Glomerular endothelial cell (primary cell): ENCODE measurements at regions not wholly inside any gene's neighbourhood (a gene's known extent, or its start where the extent isn't known, plus 50 kb on each side); places are given as distances from the start of the nearest gene placed in this dataset.

Experiments used
- DNase-seq: peaks from one replicate; pipeline ENCODE4 v3.0.0-alpha.2; 2011; ENCODE audit warnings: low read depth, low spot score; ENCODE audit errors: extremely low read depth

DNA sequence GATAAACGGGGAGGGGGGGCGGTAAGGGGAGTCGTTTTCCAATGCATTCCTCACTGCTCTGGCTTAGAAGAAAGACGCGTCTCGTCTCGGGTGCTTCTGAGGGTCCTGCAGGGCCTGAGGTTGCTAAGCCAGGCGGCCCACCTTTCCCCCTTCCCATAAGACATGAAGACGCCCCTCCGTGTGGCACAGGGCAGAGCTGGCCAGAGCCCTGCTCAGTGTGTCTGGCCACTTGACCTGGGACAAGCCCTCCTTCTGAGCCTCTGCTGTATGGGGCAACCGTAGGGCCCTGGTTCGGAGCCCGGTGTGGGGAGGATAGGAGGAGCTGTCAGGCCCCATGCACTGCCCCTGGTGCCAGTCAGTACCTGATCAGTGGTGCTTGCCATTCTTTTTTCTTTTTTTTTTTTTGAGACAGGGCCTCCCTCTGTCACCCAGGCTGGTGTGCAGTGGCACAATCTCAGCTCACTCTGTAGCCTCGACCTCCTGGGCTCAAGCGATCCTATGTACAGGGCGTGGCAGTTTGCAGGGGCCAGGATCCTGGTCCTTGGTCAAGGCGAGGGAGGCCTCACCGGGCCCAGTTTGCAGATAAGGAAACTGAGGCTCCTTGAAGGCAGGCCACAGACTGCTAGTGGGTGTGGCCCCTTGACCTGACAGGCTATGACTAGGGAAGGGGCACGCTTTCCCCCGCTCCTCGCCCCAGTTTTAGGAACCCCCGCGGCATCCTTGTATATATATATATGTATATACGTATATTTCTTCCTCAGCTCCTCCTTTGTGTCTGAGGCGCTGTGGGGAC is 172.3 kb upstream of the IER5L start:
- no peak for DNase-seq

DNA sequence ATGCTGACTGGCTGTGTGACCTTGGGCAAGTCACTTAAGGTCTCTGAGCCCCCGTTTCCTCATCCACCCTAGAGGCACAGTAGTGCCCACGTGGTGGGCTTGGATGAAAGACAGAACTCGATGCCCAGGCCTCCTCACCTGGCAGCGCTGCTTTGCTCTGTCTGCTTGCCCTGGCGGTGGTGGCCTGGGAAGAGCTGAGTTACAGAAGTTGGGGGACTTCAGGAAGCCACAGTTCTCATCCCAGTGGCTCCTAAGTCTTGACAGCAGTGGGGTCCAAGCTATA is 171.5 kb upstream of the IER5L start:
- DNase-seq, result no peak

DNA sequence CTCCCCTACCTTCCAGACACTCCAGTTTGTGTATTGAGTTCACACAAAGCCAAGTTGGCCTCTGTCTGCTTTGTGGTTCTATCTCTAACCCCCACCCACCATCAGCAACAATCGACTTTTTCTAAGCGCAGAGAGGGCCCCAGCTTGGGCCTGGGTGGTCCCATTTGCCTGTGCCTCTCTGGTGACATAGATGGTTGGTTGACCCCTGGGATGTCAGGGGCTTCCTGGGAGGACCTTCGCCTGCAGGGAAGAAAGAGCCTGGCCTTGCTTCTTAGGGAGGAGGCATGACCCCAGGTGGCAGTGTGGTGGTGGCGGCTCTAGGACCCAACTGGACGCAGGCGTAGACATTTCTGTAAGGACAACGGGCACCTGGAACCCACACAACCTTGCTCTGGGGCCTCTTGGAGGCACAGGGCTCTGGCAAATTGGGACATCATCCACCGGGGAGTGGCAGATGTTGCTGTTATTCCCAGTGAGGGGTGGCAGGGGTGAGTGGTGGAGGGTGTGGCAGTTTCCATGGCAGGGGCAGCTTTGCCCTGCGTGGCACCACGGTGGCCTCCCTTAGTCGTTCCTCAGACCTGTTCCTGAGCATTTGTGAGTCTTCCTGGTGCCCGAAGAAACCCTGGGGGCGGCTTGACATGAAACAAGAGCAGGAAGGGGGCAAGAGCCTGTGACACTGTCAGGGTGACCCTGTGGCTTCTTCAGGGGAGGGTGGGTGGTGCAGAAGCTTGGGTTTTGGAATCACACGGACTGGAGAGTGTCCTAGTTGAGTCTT is 171.0 kb upstream of the IER5L start:
- DNase-seq, result no peak

DNA sequence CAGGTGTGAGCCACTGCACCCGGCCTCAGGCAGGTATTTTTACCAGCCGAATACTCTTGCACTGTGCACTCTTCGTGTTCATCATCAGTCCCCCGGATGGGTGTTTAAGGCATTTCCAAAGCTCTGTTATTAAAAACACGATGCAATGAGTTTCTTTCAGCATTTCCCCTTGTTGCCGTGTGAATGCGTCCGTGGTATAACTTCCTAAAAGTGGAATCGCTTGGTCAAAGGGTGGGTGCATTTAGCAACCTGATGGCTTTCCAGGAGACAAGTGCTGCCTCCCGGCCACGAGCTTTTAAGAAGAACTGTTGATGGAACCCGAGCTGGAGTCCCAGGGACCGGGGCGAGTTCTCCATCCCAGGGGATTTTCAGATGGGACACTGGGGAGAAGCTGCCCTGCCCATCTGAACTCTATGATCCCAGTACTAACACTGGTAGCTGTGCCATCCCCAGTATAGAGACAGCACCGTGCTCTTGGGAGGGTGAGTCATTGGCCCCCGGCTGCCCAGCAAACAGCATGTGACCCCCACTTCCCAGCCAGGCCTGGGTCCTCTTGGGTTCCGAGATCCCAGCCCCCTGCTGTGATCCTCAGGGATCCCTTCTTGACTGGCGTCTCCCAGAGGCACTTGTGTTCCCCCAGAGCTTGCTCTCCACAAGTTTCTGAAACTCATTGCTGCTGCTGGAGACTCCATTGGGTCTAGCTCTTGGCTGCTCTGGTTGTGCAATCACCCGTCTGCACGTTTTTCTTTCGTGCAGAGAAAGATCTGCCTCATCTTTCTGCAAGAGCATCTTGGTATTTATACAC is 169.5 kb upstream of the IER5L start:
- no peak for DNase-seq

DNA sequence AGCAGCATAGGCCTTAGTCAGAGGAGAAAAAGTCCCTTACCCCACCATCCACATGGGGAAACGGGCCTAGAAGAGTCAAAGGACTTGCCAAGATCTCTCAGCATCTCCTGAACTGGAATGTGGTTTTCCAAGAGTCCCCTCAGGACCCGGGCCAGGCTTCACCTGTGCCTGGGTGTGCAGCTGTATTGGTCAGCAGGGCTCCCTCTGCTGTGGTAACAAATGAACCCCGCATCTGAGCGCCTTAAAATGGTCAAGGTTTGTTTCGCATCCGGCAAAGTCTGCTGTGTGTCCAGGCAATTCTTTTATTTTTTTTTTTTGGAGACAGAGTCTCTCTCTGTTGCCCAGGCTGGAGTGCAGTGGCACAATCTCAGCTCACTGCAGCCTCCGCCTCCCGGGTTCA is 168.0 kb upstream of the IER5L start:
- DNase-seq, result no peak

DNA sequence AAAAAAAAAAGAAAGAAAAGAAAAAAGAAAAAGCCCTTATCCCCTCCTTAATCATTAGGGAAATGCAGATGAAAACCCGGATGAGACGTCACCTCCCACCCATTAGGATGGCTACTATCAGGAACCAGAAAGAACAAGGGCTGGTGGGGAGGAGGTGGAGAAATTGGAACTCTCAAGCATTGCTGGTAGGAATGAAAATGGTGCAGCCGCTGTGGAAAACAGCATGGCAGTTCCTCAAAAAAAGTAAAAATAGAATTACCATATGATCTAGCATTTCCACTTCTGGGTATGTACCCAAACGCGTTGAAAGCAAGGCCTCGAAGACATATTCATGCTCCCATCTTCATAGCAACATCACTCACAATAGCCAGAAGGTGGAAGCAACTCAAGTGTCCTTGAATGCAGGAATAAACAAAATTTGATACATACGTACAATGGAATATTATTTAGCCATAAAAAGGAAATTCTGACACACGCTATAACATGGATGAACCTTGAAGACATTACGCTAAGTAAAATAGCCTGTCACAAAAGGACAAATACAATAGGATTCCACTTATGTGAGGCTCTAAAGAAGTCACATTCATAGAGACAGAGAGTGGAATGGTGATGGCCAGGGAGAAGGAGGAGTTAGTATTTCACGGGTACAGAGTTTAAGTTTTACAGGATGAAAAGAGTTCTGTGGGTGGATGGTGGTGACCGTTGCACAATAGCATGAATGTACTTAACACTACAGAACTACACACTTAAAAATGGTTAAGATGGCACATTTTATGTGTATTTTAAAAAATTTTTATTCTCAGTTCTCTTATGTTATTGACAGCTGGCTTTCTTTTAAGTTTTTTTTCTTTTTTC is 166.8 kb upstream of the IER5L start:
- no peak for DNase-seq

DNA sequence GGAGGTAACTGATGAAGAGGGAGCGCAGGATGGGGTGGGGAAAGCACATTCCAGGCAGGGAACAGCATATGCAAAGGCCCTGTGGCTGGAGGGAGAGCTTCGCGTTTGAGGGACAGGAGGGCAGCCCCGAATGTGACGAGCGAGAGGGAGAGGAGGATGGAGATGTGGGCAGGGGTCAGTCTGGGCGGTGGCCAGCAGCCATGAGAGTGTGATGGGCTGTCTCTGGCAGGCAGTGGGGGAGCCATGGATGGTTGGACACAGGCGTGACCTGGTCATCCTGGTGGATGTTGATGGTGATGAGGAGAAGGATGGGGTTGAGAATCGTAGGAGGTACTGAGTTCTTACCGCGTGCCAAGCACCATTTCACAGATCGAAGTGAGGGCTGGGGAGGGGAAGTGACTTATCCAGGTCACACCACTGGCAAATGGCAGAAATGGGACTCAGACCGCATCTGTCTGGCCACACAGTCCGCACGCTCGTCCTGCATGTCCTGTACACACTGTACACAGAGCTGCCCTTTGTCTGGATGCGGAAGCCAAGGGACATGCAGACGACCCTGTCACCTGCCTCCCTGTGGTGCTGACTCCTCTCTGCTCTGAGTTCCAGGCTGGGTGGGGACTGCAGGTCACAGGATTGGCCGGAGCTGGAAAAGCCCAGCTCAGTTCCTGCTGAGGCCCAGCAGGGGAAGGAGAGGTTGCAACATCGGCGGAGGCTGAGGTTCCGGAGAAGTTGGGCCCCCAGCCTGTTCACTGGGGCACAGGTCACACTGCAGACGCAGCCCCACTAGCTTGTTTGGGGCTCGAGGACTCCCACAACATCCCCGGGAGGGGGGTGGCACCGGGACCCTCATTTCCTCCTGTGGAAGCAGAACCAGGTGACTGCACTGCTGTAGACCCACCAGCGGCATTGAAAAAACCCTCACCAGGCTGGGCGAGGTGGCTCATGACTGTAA is 165.6 kb upstream of the IER5L start:
- no peak for DNase-seq

DNA sequence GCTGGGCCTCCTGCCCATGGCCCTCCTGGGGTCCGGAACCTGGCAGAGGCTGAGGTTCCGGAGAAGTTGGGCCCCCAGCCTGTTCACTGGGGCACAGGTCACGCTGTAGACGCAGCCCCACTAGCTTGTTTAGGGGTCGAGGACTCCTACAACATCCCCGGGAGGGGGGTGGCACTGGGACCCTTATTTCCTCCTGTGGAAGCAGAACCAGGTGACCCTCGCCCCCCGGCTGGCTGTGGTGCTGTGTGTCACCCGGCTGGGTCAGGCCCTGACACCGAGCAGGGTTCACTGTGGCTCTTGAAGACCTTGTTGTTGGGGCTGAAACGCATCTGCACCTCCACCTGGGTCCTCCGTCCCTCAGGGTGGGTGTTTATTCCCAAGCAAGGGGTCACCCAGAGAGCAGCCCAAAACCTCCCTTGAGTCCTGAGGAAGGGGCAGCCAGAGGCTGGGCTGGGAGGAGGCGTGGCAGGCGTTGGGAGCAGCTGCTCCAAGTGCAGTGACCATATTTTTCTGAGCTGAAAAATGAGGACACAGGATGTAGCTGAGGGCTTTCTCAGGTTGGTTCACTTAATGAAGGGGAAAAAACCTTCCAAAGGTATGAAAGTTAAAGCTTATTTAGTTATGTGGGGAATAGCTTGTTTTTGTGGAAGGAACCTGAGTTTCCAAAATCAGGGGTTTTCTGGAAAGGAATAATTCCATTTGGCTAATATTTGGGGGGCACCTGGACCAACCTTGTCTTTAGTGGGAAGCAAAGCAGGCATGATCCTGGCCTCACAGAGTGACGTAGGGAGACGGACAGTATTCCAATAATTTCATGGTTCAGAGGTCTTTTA is 164.7 kb upstream of the IER5L start:
- no peak for DNase-seq

DNA sequence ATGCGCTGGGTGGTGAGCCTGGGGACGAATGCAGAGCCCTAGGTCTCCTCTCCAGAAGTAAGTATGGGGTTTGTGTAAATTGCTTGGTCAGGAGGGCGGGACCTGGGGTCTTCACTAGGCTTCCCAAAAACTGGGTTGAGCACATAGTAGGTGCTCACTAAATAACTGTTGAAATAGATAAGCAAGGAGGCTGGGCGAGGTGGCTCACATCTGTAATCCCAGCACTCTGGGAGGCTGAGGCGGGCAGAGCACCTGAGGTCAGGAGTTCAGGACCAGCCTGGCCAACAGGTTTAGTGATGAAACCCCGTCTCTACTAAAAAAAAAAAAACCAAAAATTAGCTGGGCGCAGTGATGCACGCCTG is 163.9 kb upstream of the IER5L start:
- DNase-seq, result no peak

DNA sequence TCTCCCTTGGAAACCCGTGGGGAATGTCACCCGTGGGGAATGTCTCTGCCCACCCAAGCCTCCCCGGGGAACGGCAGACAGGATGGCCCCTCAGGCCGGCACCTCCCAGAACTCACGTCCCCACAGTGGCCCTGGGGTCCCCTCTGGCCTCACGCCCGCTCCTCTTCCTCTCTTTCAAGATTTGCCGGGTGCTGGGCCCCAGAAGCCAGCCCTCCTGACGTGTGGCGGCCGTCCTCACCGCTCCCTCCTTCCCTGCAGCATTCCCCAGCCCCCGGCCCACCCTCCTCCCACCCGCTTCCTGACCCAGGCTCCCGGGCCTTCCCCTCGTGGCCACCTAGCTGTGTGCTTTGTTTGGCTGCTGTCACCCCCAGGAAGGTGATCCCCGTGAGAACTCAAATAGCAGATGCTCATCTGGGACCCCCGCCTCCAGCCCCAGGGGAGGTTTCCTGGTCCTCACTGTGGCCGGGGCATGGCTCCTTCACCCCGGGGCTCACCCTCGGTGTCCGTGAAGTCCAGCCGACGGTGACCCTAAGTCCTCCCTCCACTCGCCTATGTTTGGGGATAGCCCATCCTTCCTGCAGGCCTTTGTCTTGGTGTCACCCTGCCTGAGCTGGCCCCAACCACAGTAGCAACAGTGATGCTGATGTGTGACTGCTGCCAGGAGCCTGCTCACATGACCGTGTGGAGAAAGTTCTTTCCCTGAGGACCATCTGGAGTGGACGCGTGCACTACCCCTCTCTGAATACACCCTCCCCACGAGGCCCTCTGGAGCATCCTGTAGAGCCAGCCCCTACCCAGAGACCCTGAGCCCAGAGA is 163.3 kb upstream of the IER5L start:
- DNase-seq, result no peak

DNA sequence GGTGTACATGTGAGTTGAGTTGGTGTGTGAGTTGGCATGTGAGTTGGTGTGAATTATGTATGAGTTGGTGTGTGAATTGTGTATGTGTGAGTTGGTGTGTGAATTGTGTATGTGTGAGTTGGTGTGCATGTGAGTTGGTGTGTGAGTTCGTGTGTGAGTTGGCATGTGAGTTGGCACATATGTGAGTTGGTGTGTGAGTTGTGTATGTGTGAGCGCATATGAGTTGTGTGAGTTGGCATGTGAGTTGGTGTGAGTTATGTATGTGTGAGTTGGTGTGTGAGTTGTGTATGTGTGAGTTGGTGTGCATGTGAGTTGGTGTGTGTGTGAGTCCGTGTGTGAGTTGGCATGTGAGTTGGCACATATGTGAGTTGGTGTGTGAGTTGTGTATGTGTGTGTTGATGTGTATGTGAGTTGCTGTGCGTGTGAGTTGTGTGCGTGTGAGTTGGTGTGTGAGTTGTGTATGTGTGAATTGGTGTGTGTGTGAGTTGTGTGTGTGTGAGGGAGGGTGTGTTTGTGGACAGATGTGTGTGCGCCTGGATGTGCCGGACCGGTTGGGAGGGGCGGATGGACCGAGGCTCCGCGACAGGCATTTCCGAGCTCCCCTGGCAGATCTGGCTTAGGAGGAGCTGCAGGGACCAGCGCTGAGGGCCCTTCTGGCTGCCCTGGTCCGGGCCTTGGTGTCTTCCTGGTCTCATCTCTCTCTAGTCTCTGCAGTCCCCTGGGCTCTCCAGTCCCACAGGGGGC is 162.5 kb upstream of the IER5L start:
- no peak for DNase-seq

DNA sequence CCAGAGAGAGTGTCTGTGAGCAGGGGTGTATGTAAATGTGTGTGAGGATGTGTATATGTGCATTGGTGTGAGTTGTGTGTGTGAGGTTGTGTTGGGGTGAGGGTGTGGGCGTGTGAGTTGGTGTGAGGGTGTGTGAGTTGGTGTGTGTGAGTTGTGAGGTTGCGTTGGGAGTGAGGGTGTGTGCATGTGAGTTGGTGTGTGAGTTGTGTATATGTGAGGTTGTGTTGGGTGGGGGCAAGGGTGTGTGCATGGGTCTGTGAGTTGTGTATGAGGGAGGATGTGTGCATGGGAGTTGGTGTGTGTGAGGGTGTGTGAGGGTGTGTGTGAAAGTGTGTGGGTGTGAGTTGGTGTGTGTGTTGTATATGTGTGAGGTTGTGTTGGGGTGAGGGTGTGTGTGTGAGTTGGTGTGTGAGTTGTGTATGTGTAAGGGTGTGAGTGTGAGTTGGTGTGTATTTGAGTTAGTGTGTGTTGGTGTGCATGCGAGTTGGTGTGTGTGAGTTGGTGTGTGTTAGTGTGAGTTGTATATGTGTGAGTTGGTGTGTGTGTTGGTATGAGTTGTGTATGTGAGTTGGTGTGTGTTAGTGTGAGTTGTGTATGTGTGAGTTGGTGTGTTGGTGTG is 161.6 kb upstream of the IER5L start:
- no peak for DNase-seq

DNA sequence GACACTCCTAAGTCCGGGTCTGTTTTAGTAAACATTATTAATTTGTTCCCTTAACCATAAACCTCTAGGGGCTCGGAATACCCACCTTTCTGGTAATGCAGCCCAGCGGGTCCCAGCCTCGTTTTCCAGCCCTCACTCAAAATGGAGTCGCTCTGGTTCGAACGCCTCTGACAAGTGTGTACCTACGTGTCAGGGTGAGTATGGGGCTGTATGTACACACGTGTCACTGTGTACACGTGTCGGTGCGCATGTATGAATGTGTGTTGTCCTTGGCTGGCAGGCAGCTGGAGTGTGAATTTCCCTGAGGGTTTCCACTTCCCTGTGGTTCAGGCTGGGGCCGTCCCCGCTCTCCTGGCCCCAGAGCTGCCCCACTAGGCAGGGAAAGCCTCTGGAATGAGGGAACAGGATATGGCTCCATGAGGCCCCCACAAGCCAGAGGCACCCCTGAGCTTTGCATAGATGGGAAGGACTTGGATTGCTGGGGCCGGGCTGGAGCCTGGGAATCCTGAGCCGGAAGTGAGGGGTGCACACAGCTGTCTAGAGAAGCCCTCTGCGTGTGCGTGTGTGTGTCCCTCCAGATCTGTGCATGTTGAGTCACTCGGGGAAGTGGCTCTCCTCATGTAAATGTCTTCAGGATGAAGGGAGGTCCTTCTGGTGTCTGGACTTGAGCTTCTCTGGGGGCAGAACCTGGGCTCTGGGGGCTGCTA is 160.8 kb upstream of the IER5L start:
- DNase-seq, result no peak

DNA sequence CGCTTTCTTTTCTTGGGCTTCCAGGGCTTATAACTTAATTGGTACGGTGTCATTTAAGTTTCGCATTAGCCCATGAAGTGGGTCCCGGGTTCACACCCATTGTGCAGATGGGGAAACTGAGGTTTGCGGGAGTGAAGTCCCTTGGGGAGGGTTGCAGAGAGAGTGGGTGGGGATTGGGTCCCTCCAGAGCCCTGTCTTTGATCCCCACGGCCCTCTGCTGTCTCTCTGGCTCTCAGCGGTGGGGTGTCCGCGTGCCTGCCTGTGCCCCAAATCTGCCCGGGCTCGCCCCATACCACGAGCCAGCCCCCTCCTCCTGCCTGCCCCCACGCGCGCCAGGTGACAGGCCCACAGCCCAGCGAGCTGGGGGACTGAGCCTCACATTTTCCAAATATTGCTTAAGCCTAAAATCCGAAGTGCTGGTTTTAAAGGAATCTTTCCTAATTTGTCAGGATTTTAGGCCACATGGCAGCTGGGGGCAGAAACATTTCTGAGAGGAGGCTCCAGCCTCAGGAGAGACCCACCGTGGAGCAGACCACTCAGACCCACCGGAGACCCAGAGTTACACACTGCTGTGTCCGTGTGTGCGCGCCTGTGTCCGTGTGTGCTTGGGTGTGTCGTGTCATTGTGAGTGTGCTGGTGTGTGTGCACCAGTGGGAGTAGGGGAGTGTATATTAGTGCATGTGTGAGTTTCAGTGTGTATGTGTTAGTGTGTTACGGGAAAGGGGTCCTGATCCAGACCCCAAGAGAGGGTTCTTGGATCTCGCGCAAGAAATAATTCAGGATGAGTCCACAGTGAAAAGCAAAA is 159.5 kb upstream of the IER5L start:
- no peak for DNase-seq

DNA sequence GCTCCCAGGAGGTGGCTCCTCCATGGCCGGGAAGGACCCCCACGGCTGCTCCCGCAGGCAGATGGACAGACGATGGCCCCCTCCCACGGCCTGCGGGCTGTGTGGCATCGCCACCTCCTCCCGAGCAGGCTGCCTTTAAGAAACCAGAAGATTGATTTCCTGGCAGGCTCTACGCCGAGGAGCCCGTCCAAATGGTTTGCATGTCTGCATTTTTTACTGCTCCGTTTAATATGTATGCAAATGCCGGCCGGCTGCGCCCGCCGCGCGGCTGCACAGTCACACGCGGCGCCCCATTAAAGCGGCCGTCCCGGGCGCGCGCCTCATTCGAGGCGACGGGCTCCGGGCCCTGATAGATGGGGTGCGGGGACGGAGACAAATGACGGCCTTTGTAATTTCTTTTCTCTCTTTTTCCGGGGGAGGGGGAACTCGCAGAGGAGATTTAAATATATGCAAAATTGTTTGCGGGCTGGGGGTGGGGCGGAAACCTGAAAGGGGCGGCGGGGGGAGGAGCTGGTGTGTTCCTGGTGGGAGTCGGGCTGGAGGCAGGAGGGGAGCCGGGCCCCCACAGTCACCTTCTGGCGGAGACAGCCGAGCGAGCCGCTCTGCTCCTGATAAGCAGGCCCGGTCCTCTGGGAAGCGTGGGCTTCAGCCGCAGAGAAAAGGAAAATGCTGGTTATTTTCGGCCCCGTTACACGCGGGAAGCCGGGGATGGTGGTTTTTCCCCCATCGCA is 158.7 kb upstream of the IER5L start:
- no peak for DNase-seq
